GM21529 (cell line): ENCODE measurements at regions not wholly inside any gene's neighbourhood (a gene's known extent, or its start where the extent isn't known, plus 50 kb on each side); places are given as distances from the start of the nearest gene placed in this dataset.
"Not testable (repeated sequence)": the region's sequence is repeated elsewhere in the genome, so short reads cannot be mapped to it uniquely, and the experiment has no call there.

Source experiments
- ATAC-seq: cut with Tn5 transposase; IDR thresholded peaks from one replicate; pipeline ENCODE4 v1.9.1; 2021; ENCODE audit not compliant: unreplicated experiment

DNA sequence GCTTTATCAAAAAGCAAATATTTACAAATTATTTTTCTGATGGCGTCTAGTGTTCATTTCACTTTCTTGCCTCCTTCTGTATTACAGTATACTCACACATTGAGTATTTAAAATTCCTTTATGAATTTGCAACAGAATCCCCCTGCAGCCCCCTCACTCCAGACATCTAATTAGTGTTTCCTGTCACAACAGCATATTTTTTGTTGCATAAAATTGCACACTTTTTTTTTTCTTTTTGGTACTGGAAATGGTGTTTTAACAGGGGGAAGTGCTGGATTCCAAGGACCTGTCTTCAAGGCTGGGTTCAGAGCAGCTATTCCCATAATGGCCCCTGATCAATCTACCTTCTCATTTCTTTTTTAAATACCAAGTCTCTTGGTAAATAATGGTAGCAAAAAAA lies 184.3 kb upstream of the HMCN1 start:
- no peak for ATAC-seq

DNA sequence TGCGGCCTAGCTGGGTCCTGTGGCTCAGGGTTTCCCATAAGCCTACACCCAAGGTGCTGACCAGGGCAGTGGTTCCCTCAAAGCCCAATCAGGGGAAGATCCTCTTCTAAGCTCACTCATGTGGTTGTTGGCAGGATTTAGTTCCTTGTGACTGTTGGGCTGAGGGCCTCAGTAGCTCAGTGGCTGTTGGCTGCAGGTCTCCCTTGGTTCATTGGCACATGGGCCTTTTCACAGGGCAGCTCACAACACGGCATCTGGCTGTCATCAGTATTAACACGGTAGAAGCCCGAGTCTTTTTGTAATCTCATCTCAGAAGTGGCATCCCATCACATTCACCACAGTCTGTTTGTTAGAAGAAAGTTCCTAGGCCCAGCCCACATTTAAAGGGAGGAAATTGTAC lies 188.2 kb upstream of the HMCN1 start:
- no peak for ATAC-seq

DNA sequence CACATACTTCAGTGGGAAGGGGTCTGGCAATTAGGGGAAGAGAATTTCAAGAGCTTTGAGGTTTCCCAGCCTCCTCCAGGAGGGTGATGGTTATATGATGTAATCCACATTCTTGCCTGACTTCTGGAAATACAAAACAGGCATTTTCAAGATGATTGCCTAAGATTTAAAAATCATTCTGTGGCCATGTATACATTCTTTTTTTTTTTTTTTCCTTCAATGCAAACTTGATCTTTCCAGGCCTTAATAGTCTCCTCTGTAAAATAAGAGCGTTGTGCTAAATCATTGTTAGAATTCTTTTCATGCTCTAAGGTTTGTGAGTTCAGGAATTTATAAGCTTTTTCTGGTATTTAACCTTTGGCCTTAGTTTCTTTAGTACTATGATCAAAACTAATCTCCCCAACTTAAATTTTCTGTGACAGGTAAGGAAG lies 192.3 kb upstream of the HMCN1 start:
- no peak for ATAC-seq

DNA sequence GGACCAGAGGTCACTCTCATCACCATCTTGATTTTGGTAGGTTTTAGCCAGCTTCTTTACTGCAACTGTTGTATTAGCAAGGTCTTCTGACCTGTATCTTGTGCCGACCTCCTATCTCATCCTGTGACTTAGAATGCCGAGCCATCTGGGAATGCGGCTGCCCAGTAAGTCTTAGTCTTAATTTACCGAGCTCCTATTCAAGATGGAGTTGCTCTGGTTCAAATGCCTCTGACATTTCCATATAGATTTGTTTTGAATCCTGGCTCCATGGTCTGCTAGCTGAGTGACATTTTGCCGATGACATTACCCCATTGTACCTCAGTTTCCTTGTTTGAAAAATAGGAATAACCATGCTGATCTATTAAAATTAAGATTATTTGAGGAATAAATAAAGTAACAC lies 193.9 kb upstream of the HMCN1 start:
- no peak for ATAC-seq

DNA sequence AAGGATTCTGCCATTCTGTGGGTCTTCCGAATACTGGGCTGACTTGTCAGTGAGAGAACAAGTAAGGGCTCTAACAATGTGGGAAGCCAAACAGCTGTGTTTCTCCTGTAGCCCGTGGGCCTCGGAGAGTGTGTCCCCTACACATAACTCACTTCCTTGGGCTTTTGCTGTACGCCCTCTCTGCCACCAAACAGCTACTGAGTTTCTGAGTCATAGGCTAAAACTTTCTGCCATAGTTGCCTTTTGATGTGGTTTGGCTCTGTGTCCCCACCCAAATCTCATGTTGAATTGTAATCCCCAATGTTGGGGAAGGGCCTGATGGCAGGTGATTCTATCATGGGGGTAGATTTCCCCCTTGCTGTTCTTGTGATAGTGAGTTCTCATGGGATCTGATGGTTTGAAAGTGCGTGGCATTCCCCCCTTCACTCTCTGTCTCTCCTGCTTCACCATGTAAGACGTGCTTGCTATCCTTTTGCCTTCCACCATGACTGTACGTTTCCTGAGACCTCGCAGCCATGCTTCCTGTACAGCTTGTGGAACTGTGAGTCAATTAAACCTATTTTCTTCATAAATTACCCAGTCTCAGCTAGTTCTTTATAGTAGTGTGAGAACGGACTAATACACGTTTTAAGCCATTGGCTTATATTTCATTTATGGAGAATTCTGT lies 194.8 kb upstream of the HMCN1 start:
- ATAC-seq: no peak

DNA sequence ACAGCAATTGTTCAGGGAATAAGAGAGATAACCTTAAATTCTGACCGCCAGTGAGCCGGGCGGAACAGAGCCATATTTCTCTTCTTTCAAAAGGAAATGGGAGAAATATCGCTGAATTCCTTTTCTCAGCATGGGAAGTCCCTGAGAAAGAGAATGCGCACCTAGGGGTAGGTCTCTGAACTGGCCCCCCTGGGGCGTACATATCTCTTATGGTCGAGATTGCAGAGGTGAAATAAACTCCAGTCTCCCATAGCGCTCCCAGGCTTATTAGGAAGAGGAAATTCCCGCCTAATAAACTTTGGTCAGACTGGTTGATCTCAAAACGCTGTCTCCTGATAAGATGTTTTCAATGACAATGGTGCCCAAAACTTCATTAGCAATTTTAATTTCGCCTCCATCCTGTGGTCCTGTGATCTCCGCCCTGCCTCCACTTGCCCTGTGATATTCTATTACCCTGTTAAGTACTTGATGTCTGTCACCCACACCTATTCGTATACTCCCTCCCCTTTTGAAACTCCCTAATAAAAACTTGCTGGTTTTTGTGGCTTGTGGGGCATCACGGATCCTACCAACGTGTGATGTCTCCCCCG lies 195.8 kb upstream of the HMCN1 start:
- not testable (repeated sequence) for ATAC-seq

DNA sequence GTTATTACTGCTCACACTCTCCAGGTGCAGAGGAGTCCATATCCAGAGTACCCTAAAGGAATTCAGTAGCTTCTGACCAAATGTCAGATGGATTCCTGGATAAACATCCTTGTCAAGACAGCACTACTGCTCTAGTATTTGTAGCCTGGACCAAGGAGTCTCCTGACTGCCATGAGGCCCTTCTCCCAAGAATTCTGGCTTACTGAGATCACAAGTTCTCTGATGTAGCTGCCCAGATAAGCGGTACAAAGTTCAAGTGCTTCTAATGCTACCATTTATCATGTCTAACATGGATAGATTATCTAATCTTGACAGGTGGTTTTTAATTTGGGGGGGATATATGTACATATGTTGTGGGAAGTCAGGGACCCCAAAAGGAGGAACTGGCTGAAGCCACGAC lies 196.6 kb upstream of the HMCN1 start:
- no peak for ATAC-seq

DNA sequence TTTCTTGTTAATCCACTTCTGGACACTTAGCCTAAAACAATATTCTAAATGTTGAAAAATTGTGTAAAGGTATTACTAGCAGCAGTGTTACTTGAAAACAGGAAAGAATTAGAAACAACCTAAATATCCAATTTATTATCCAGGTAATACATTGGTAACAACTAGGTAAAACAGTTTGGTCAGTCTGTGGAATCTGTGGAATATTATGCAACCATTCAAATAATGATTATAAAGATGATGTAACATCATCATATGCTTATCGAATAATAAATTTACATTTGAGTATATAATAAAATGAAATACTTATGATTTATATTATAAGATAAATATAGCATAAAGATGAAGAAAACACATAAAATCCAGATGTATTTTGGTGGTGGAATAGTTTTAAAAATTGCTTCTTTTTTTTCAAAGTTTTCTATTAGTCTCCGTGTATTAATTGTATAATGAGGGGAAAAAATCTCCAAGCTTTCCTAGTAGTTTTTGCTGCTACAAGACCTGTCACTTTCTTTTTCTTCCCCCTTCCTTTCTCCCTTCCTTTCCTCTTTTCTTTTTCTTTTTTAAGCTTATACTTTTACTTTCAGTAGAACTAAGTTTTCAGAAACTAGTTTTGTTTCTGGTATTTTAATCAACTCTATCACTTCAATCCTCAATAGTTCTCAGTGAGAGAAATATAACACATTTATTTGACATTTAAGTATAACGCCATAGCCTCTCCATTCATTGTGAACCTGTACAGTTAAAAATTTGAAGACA lies 197.8 kb upstream of the HMCN1 start:
- ATAC-seq: no peak

DNA sequence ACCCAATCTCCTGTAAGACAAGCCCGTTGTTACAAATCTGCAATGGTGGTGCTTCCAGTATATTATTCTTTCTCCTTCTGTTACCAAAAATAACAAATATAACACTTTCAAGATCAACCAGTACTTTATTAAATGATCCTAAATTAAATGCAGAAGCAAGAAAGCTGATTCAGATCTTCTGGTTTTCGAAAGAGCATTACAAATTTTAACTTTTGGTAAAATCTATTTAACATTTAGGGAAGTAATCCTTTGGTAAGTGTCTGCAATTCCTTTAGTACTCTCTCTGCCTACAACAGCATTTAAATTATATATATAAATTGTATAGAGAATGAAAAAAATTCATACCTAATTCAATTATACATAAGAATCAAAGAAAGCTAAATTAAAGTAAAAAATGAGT lies 198.6 kb upstream of the HMCN1 start:
- ATAC-seq: no peak

DNA sequence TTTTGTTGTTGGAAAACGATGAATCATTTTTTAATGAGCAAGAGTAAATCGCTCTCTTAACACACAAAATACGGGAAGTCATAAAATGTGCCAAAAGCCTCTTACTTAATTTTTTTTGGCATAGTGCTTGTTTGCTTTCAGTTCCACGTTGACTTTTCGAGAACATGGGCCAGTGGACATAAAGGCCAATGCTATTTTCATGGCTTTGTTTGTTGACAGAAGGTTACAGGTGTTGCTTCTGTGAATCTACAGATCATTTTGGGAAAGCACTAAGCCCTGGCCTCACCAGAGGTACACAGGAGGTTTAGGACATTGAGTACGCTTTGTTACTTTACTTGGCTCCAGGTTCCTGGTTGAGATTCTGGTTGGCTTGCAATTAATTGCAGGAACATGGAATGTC lies 199.4 kb upstream of the HMCN1 start:
- ATAC-seq: no peak

DNA sequence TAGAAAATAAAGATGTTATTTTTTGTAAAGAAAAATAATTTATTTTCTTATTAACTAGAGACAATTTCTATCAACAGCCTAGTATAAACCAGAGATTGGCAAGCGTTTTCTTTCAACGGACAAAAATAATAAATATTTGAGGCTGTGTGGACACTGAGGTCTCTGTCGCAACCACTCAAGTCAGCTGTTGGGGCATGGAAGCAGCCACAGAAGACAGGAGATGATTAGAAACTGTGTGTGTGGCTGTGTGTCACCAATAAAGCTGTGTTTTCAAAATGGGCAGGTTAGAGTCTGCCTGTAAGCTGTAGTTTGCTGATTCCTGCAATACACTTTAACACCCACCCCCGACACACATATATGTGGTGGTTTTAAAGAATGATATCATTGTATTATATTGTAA lies 200.6 kb upstream of the HMCN1 start:
- ATAC-seq: no peak

DNA sequence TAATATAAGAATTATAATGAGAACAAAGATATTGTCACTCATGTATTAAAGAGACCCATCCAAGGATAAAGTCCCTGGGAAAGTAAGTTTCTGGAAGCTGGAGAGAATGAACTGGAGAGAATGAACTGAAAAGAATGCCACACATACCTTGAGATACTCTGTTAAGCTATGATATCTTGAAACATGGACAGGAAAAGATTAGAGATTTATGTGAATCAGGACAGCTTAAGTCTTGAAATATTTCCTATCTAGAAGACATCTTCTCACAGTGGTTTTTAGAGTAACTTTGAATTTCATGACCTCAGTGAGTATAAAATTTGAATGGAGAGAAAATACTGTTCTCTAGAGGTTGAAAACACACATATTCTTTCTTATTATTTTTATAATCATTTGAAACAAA lies 201.3 kb upstream of the HMCN1 start:
- no peak for ATAC-seq

DNA sequence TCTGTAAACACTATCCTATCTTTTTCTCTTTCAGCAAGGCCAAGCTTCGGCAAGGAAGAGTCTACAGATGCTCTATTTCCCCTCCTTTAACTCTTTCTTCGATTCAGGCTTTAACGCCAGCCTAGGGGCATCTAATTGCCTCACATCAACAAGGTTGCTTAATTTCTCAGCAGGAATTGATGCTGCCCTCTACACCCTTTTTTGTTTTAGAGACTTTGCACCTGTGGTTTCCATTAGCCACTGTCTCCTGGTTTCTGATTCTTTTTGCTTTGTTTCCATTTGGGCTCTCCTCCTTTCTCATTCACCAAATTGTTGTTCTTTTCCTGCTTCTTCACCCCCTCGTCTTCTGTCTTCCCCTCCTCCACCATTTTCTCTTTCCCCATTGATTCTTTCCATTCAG lies 202.4 kb upstream of the HMCN1 start:
- ATAC-seq: no peak

DNA sequence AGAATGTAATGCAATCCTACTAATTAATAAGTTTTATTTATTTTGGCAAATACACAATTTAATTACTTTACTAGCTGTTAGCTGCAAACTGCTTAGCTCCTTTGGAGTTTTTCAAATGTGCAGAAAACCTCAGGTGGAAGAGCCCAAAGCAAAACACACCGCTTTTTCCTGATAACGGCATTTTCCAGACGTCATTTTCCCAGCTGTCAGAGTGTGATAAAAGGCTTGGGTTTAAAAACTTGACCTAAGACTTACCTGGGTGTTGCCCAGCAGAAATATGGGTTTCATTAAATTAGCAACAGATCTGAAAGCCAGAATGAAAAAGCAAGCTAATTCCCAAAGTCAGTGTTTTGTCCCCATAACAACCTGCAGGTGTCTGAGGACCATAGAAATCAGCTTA lies 204.0 kb upstream of the HMCN1 start:
- no peak for ATAC-seq

DNA sequence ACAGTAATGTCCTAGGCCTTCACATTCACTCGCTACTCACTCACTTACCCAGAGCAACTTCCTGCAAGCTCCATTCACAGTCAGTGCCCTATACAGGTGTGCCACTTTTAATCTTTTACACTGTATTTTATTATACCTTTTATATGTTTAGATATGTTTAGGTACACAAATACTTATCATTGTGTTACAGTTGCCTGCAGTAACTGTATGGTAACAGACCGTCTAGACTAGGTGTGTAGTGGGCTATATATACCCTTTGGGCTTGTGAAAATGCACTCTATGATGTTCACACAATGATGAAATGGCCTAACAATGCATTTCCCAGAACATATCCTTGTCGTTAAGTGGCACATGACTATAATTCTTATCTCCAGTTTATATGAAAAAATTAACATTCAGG lies 204.5 kb upstream of the HMCN1 start:
- ATAC-seq: no peak

DNA sequence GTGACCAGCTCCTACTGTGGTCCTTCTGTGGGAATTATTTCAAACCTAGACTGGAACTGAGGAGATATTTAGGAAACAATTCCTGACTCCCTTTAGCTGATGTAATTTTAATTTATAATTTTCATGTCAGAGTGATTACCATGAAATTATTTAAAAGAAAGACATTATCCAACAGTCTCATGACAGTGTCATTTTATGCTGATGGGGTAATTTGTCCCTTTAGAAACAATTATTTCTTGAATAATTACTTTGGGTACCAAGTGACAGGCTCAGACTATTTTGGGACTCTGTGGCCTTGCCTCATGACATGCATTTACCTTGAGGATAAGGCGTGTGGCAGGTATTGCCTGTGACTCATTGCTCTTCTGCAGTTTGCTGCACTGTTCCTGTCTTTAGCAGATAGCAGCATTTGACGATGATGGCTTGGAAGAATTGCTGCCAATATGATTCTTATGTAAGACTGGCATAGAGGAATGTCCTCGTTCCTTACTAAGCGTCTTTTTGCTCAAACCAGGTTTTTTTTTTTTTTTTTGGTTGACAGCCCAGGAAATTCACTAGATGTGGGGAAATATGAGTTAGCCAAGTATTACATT lies 206.0 kb upstream of the HMCN1 start:
- no peak for ATAC-seq

DNA sequence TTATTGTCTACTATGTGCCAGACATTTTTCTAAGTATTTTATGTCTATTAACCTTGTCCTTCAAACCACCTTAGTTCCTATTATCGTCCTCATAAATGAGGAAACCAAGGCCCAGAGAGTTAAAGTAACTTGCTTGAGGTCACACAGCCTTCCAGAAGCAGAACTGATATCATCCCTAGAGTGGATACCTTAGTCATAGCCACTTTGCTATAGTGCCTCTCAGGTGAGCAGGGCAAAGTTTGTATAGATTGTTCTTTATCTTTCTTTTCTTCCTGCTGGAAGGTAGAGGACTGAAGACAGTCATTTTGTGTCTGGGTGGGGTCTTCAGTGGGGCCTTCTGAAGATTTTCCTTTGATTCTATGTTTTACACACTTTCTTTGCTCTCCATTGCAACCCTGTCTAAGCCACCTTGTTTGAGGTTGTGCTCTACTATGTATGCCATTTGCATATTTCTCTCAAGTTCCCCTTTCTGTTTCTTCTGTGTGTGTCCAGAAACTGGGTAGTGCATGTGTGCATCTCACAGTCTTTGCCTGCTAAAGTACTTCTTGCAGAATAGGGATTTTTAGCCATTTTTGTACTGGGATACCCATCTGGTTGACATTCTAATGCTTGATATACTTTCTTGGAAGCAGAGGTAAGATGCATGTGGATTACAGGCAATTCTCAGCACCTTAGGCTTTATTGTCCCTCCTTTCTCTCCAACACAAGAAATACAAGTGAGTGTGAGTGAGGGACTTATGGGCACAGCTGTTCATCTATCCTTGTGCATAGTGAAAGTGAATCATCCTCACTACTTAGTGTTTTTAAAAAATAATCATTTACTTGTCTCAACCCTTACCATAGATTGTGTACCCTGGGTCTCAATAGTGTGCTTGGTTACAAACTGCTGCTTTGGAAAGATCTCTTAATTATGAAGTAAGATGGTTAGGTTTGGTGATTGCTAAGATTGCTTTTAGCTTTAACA lies 207.6 kb upstream of the HMCN1 start:
- peak; percentile 100 for ATAC-seq

DNA sequence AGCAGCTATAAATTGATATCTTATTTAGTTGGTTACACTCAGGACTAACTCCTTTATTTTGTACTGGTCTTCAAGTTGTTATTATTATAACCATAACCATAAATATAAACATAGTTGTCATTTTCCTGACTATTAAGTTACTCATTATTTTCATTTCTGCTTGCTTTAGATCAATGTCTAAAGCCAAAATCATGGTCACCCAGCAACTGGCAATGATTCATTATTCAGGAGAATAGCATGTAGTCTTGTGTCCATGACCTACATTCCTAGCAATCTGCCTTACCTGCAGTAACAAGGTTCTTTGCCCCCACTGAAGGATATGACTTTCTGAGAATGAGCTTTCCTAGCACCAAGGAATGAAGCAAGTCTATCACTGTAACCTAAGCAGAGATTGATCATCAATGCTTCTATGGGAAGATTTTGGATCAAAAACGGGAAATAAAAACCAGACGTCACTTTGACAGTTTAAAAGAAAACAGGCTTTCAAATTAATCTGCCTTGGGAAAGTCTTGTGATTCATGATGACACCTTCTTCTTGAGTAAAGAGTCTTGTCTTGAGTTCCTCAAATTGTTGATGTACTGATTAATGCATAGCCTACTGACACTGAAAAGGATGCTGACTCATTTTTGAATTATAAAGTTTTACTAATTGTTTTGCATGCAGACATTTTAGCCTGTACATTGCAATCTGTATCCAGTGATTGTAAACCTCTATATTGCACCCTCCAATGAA lies 203.3 kb upstream of the IVNS1ABP start:
- no peak for ATAC-seq

DNA sequence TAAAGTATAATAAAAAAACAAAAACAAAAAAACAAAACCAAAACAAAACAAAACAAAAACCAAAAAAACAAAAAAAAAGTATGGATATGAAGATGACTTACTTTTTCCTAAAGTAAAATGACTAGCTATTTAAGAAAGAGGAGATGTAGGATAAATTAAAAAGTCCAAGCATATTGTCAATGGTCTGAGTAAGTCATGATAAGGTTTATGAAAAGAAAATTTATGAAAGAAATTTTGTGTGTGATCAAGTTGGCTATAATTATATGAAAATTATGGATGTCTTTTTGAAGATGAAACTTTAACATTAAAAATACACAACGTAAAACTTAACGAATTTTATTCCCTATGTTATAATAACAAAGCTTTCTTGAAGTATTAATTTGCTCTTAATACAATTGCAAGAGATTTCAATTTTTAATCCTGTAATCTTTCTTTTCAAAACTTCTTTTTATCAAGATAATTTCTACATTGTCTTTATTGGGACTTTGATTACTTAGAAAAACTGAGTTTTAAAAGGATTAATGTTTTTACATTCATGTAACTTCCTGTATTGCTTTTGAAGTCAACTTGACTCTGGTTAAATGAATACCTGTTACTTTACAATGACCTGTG lies 200.9 kb upstream of the IVNS1ABP start:
- ATAC-seq: no peak

DNA sequence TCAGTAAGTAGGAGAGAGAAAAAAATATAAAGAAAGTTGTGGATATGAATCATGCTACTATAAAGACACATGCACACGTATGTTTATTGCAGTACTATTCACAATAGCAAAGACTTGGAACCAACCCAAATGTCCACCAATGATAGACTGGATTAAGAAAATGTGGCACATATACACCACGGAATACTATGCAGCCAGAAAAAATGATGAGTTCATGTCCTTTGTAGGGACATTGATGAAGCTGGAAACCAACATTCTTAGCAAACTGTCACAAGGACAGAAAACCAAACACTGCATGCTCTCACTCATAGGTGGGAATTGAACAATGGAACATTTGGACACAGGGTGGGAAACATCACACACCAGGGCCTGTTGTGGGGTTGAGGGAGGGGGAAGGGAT lies 200.3 kb upstream of the IVNS1ABP start:
- not testable (repeated sequence) for ATAC-seq
